ENCODE measurements at regions not wholly inside any gene's neighbourhood (a gene's known extent, or its start where the extent isn't known, plus 50 kb on each side); places are given as distances from the start of the nearest gene placed in this dataset.

- TF ChIP-seq ZNF565 (CRISPR knock-in tag; conservative IDR thresholded peaks at IDR 0.05; ENCODE audit: low read depth), result no peak
- TF ChIP-seq TOX (CRISPR knock-in tag; IDR thresholded peaks at IDR 0.05; ENCODE audit: borderline replicate concordance), result no peak
- no peak for TF ChIP-seq PATZ1 (CRISPR knock-in tag; IDR thresholded peaks at IDR 0.05; ENCODE audit: borderline replicate concordance)
- TF ChIP-seq ZNF8 (CRISPR knock-in tag; IDR thresholded peaks at IDR 0.05), result no peak
- TF ChIP-seq ESRRG (CRISPR knock-in tag; IDR thresholded peaks at IDR 0.05), result no peak
- TF ChIP-seq BACH2 (CRISPR knock-in tag; IDR thresholded peaks at IDR 0.05; ENCODE audit: borderline replicate concordance), result no peak
- TF ChIP-seq ZFP3 (CRISPR knock-in tag; IDR thresholded peaks at IDR 0.05), result no peak
- TF ChIP-seq POU6F1 (CRISPR knock-in tag; IDR thresholded peaks at IDR 0.05; ENCODE audit: borderline replicate concordance, low read depth), result no peak
Observed at GRCh38 chr2:60331115-60331809, 222.2 kb downstream of the BCL11A start.
